ENCODE measurements at regions not wholly inside any gene's neighbourhood (a gene's known extent, or its start where the extent isn't known, plus 50 kb on each side); places are given as distances from the start of the nearest gene placed in this dataset.

DNA sequence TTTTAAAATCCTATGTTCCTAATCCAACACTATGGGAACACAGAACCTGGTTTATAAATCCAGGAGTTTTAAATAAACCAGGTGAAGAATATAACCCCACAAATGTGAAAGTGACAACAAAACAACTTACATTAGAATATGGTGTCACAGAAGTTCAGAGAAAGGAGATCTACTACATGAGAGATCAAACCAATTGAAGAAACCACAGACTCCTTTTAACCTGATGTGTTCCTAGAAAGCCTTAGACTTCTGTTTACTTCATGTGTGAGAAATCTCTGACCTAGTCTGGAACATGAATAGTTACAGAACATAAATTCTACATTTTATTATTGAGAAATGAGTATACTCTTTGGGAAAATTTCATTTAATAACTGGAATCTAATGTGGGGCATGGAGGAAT, 165.3 kb downstream of the FTCDNL1 start:
- TF ChIP-seq SUPT20H (IDR thresholded peaks at IDR 0.05; ENCODE audit: borderline replicate concordance, control insufficient read depth, low read depth, low read length), result no peak
- TF ChIP-seq POLR2AphosphoS5 (IDR thresholded peaks at IDR 0.05; ENCODE audit: low read length), result no peak
- TF ChIP-seq SMC3 (IDR thresholded peaks at IDR 0.05; ENCODE audit: borderline replicate concordance, low read length), result no peak
- no peak for TF ChIP-seq SUZ12 (IDR thresholded peaks at IDR 0.05; ENCODE audit: unreplicated experiment)
- no peak for TF ChIP-seq TAF1 (IDR thresholded peaks at IDR 0.05; ENCODE audit: borderline replicate concordance, low read depth, low read length)
- no peak for TF ChIP-seq ZSCAN29 (IDR thresholded peaks at IDR 0.05)
